ENCODE measurements at regions not wholly inside any gene's neighbourhood (a gene's known extent, or its start where the extent isn't known, plus 50 kb on each side); places are given as distances from the start of the nearest gene placed in this dataset.

- peaks cover 0 to 3% (median 0%) of the 10 kb centered on the region in 4 donors for H3K9me3 ChIP-seq (ENCODE audit: control insufficient read depth in 4 of 4, low read length in 3 of 4)
- H3K9ac ChIP-seq (ENCODE audit: low read depth in 1 of 2, low read length in 2 of 2) = no peak overlapping the region
- no peak for DNase-seq (ENCODE audit: low spot score)
- H3K4me3 ChIP-seq (ENCODE audit: low read depth in 1 of 3, low read length in 3 of 3) = no peak overlapping the region
- no peaks in the 10 kb centered on the region for H3K27me3 ChIP-seq (ENCODE audit: control insufficient read depth in 4 of 4, insufficient read depth in 4 of 4, low read length in 3 of 4)
- H3K27ac ChIP-seq (ENCODE audit: low read depth in 1 of 2, low read length in 2 of 2) = no peak overlapping the region
- no peaks in the 10 kb centered on the region for H3K4me1 ChIP-seq (ENCODE audit: control insufficient read depth in 4 of 4, insufficient read depth in 4 of 4, low read length in 3 of 4)
- TF ChIP-seq EGR1 (IDR thresholded peaks at IDR 0.05; ENCODE audit: low read depth in 2 of 2) (no peak), JUND (IDR thresholded peaks at IDR 0.05) (no peak), RXRA (IDR thresholded peaks at IDR 0.05) (no peak), ZBTB33 (IDR thresholded peaks at IDR 0.05) (no peak), ATF3 (IDR thresholded peaks at IDR 0.05) (no peak), RAD21 (IDR thresholded peaks at IDR 0.05) (no peak), REST (IDR thresholded peaks at IDR 0.05) (no peak), TAF1 (conservative IDR thresholded peaks at IDR 0.05) (no peak), HNF4G (IDR thresholded peaks at IDR 0.05) (no peak), SP1 (IDR thresholded peaks at IDR 0.05) (no peak), GABPA (IDR thresholded peaks at IDR 0.05 in 1 of 2, conservative IDR thresholded peaks at IDR 0.05 in 1 of 2) (no peak), MAX (IDR thresholded peaks at IDR 0.05) (no peak), YY1 (IDR thresholded peaks at IDR 0.05) (no peak), CTCF (IDR thresholded peaks at IDR 0.05; ENCODE audit: low read depth, low read length, missing input control) (no peak), FOXA2 (IDR thresholded peaks at IDR 0.05) (no peak), FOXA1 (IDR thresholded peaks at IDR 0.05) (no peak)
- H3K36me3 ChIP-seq (ENCODE audit: control insufficient read depth in 4 of 4, insufficient read depth in 3 of 4, low read depth in 1 of 4, low read length in 3 of 4) = no peaks in the 10 kb centered on the region
Measured at GRCh38 chr11:57047610-57048009, 58.9 kb downstream of the OR5AK2 start.

- DNase-seq (ENCODE audit: low spot score) = no peak
- Histone ChIP-seq H3K27me3 (ENCODE audit: control insufficient read depth in 4 of 4, insufficient read depth in 4 of 4, low read length in 3 of 4) (no peaks in the 10 kb centered on the region), H3K9me3 (ENCODE audit: control insufficient read depth in 4 of 4, low read length in 3 of 4) (peaks cover 0 to 3% (median 0%) of the 10 kb centered on the region in 4 donors), H3K4me3 (ENCODE audit: low read depth in 1 of 3, low read length in 3 of 3) (no peak overlapping the region), H3K9ac (ENCODE audit: low read depth in 1 of 2, low read length in 2 of 2) (no peak overlapping the region), H3K27ac (ENCODE audit: low read depth in 1 of 2, low read length in 2 of 2) (no peak overlapping the region), H3K4me1 (ENCODE audit: control insufficient read depth in 4 of 4, insufficient read depth in 4 of 4, low read length in 3 of 4) (no peaks in the 10 kb centered on the region), H3K36me3 (ENCODE audit: control insufficient read depth in 4 of 4, insufficient read depth in 3 of 4, low read depth in 1 of 4, low read length in 3 of 4) (no peaks in the 10 kb centered on the region)
- WGBS = 78% methylated on average over 4 of the region's 4 CpGs
- TF ChIP-seq REST (IDR thresholded peaks at IDR 0.05) (no peak), TAF1 (conservative IDR thresholded peaks at IDR 0.05) (no peak), RXRA (IDR thresholded peaks at IDR 0.05) (no peak), ZBTB33 (IDR thresholded peaks at IDR 0.05) (no peak), FOXA1 (IDR thresholded peaks at IDR 0.05) (no peak), FOXA2 (IDR thresholded peaks at IDR 0.05) (no peak), HNF4A (conservative IDR thresholded peaks at IDR 0.05) (no peak), GABPA (IDR thresholded peaks at IDR 0.05 in 1 of 2, conservative IDR thresholded peaks at IDR 0.05 in 1 of 2) (no peak), JUND (IDR thresholded peaks at IDR 0.05) (no peak), EGR1 (IDR thresholded peaks at IDR 0.05; ENCODE audit: low read depth in 2 of 2) (no peak), RAD21 (IDR thresholded peaks at IDR 0.05) (no peak)
Measured at GRCh38 chr11:57049749-57050148, 61.0 kb downstream of the OR5AK2 start.
